ENCODE measurements at regions not wholly inside any gene's neighbourhood (a gene's known extent, or its start where the extent isn't known, plus 50 kb on each side); places are given as distances from the start of the nearest gene placed in this dataset.

DNA sequence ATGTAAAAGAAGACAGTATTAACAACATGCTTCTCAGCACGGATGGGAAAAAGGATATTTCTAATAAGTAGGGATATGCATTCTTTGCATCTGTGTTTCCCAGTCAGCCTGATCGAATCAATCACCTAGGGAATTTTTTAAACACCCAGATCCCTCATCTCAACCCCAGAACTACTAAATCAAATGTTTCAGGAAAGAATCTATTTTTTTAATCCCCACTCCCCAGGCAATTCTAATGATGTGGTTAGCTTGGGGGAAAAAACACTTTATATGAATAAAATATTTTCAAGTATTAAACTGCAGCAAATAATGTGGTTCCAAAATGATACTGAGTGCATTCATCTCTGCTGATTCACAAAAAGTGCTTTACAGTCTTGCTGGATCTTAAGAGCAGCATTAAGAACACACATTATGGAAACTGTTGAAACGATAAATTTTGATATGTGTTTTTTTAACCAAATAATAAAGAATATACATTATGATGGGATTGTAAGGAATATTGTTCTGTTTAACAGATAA lies 68.7 kb upstream of the GUCY1A1 start:
- no peaks in the 10 kb centered on the region for H3K27me3 ChIP-seq
- no peak for DNase-seq (ENCODE audit: low spot score in 2 of 2)
- intact Hi-C loops (cut with DNase I): no loop called here
- H3K9me3 ChIP-seq: no peaks in the 10 kb centered on the region
- H3K4me3 ChIP-seq: no peak overlapping the region
- H3K27ac ChIP-seq: no peak overlapping the region
- TF ChIP-seq, protein P1, sequence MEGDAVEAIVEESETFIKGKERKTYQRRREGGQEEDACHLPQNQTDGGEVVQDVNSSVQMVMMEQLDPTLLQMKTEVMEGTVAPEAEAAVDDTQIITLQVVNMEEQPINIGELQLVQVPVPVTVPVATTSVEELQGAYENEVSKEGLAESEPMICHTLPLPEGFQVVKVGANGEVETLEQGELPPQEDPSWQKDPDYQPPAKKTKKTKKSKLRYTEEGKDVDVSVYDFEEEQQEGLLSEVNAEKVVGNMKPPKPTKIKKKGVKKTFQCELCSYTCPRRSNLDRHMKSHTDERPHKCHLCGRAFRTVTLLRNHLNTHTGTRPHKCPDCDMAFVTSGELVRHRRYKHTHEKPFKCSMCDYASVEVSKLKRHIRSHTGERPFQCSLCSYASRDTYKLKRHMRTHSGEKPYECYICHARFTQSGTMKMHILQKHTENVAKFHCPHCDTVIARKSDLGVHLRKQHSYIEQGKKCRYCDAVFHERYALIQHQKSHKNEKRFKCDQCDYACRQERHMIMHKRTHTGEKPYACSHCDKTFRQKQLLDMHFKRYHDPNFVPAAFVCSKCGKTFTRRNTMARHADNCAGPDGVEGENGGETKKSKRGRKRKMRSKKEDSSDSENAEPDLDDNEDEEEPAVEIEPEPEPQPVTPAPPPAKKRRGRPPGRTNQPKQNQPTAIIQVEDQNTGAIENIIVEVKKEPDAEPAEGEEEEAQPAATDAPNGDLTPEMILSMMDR (IDR thresholded peaks at IDR 0.05): no peak
- H3K4me1 ChIP-seq: no peaks in the 10 kb centered on the region
- H3K36me3 ChIP-seq: no peaks in the 10 kb centered on the region

DNA sequence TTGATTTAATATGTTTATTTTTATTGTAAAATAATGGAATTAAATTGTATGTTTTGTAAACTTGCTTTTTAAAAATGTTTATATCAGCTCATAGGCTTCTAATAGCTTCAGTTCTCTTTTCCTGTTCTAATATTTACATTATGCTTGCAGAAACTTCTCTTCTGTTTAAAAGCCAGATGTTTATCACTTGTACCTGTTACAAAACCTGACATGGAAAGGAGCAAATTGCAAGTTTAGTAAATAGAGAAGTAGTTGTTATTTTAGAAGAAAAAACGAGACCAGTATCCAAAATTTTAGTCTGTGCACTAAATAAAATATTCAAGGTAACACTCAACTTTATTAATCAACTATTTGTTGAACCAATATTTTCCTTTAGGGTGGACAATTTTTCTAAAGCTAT lies 69.4 kb upstream of the GUCY1A1 start:
- no peak overlapping the region for H3K27ac ChIP-seq
- H3K4me3 ChIP-seq: no peak overlapping the region
- H3K36me3 ChIP-seq: no peaks in the 10 kb centered on the region
- no peaks in the 10 kb centered on the region for H3K27me3 ChIP-seq
- H3K4me1 ChIP-seq: no peaks in the 10 kb centered on the region
- DNase-seq (ENCODE audit: low spot score in 2 of 2): no peak
- H3K9me3 ChIP-seq: no peaks in the 10 kb centered on the region
- TF ChIP-seq, protein P1 (IDR thresholded peaks at IDR 0.05): no peak
- intact Hi-C loops (cut with DNase I): no loop called here

DNA sequence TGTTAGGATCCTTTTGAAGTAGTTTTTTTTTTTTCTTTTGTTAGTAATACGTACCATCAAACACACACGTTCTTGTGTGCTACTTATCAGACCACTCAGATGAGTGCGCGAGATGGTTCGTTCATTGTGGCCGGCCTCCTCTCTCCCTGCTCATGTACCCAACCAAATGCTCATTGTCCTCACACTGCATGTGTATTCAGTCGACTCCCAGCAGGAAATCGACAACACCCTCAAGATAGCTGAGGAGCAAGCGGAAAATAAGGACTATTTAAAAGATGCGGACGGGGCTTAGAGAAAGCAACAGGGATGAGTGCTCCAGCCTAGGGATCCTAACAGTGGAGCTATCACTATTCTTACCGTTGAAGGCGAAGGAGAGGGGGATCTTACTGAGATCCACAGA lies 72.9 kb upstream of the GUCY1A1 start:
- no peak overlapping the region for H3K27ac ChIP-seq
- TF ChIP-seq, protein P1 (IDR thresholded peaks at IDR 0.05): no peak
- no peaks in the 10 kb centered on the region for H3K4me1 ChIP-seq
- intact Hi-C loops (cut with DNase I): no loop called here
- DNase-seq (ENCODE audit: low spot score in 2 of 2): no peak
- no peaks in the 10 kb centered on the region for H3K9me3 ChIP-seq
- H3K36me3 ChIP-seq: no peaks in the 10 kb centered on the region
- H3K27me3 ChIP-seq: no peaks in the 10 kb centered on the region
- H3K4me3 ChIP-seq: no peak overlapping the region

DNA sequence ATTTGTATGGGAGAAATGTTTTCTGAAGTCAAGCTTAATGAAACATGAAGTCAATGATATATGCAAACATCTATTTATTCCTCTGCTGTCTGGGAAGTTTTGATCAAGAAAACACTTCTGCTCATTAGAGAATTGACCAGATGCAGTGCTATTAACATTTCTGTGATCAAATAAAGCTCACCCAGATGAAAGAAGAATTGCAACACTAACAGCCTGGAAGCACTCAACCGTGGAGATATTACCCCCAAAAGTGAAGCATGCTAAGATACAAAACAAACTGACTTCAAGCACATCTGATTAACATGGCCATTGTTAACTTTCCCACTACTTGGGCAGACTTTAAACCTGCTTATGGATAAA lies 73.7 kb upstream of the GUCY1A1 start:
- no peaks in the 10 kb centered on the region for H3K27me3 ChIP-seq
- H3K4me1 ChIP-seq: no peaks in the 10 kb centered on the region
- DNase-seq (ENCODE audit: low spot score in 2 of 2): no peak
- H3K9me3 ChIP-seq: no peaks in the 10 kb centered on the region
- no peak overlapping the region for H3K27ac ChIP-seq
- H3K4me3 ChIP-seq: no peak overlapping the region
- TF ChIP-seq, protein P1 (IDR thresholded peaks at IDR 0.05): no peak
- intact Hi-C loops (cut with DNase I): no loop called here
- H3K36me3 ChIP-seq: no peaks in the 10 kb centered on the region

DNA sequence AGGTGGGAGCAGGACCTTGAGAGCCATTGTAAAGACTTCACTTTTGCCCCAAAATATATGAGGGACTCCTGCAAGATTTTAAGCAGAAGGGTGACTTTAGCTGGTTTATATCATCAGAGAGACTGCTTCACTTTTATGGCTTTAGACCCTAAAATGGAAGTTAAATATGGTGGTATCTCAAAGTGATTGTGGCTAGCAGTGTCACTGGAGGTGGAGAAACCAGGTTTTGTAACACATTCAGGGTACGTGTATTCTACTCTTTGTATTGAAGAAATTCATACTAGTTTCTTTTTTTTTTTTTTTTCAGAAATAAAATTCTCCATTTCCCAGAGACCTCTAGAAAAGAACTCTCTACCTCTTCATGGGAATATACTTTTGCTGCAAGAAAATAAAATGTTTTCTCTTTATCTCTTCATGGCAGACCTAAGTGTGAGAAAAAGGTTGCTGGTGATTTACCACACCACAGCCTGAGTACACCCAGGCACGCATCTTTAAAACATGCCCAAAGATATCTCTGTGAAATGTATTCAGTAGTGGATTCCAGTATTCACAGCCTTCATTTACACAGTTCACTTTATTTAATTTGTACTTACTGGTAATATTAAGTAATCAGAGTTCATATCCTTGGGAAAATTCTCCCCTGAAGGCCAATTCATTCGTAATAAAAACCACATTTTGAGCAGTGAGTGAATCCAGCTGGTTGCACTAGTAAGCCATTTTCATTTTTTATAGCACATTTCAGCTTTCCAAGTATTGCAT lies 74.3 kb upstream of the GUCY1A1 start:
- Histone ChIP-seq H3K9me3 (no peaks in the 10 kb centered on the region), H3K27me3 (no peaks in the 10 kb centered on the region), H3K4me3 (no peak overlapping the region), H3K4me1 (no peaks in the 10 kb centered on the region), H3K27ac (no peak overlapping the region), H3K36me3 (no peaks in the 10 kb centered on the region)
- intact Hi-C loops (cut with DNase I): no loop called here
- no peak for DNase-seq (ENCODE audit: low spot score in 2 of 2)
- TF ChIP-seq, protein P1 (IDR thresholded peaks at IDR 0.05): no peak

All from ascending aorta (tissue), 2 donors.